GM21576 (cell line): ENCODE measurements at regions not wholly inside any gene's neighbourhood (a gene's known extent, or its start where the extent isn't known, plus 50 kb on each side); places are given as distances from the start of the nearest gene placed in this dataset.

Experiments used
- ATAC-seq: cut with Tn5 transposase; IDR thresholded peaks from one replicate; pipeline ENCODE4 v1.9.1; 2021; ENCODE audit warnings: mild to moderate bottlenecking, moderate library complexity; ENCODE audit not compliant: unreplicated experiment

- no peak for ATAC-seq
These were observed 211.2 kb downstream of the DTHD1 start for GRCh38 chr4:36492590-36492989.

DNA sequence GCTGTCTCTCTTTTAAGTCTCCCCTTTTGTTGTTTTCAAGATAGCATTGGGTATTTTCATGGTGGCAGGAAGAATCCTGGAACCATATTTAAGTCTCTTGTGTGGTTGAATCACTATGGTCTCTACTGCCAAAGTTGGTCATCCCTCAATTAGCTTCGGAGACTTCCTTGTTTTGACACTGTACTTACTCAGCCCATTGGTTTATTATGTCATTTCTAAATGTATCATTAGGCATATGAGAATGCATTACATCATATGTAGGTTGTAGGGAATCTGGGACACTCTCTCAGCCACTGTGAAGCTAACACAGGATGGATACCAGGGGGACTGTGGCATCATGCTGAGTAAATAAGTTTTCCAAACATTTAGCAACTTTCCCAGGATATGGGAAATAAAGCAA is 211.8 kb downstream of the DTHD1 start:
- no peak for ATAC-seq

DNA sequence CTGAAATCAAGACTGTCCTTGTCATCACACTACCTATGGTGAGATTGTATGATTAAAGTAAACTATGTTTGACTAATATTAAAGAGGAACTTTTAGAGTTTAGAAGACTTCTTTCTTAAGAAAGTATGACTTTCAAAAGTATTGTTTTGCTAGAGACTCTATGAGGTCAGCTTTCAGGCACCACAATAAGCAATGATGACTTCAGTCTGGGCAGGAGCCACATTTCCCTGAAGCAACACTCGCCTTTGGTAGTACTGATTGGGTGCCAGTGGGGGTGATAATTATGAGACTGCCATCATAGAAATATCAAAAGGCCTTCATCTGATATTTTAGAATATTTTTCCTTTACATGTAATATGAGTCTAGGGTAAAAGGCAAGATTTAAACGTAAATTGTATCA is 212.6 kb downstream of the DTHD1 start:
- ATAC-seq: no peak

GRCh38 chr4:36494747-36495146 is 213.3 kb downstream of the DTHD1 start:
- ATAC-seq: no peak

DNA sequence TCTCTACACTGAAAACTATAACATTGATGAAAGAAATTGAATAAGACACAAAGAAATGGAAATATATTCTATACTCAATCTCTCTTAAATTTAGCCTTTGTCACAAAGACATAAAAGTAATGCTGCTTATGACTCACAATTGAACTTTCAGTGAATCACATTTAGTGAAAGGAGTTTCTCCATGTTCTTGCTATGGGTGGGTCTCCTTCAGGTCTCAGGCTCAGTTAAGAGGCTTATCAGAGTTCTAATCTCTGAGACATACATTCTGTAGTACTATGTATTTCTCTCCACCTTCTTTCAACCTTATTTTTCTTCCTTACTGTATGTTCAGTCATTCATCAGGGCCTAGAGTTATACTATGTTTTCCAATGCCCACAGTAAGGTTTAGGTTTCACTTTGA is 220.9 kb downstream of the DTHD1 start:
- no peak for ATAC-seq

GRCh38 chr4:36508394-36508793 is 227.0 kb downstream of the DTHD1 start:
- ATAC-seq: no peak

DNA sequence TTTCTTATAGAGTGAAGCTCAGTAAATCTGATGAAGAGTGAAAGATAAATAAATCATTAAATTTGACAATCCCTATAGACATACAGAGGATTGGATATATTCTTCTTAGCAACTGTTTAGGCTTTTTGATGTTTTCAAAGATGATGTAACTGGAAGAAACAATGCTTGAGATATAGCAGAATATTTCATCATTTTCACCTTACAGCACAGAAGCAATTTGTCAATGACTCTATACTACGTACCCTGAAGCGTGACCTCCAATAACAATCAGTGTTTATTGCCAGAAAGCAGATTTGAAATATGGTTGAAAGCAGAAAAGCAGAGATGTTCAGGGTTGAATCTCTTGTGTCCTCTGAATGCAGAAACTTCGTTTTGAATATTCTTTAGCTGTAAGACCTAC is 228.4 kb downstream of the DTHD1 start:
- ATAC-seq: no peak

DNA sequence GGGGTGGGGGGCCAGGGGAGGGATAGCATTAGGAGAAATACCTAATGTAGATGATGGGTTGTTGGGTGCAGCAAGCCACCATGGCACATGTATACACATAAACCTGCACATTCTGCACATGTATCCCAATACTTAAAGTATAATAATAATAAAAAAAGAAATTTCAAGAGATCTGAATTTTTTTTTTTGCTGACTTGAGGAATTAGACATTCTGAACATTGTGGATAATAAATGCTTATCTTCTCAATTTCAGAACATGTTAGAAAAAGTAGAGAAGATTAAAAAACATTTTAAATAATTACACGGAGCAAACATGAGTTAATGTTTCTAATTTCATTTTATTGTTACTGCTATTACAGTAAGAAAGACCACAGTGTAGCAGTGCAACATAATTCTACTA is 230.4 kb downstream of the DTHD1 start:
- ATAC-seq: no peak

GRCh38 chr4:36516522-36517095 is 235.2 kb downstream of the DTHD1 start:
- no peak for ATAC-seq

DNA sequence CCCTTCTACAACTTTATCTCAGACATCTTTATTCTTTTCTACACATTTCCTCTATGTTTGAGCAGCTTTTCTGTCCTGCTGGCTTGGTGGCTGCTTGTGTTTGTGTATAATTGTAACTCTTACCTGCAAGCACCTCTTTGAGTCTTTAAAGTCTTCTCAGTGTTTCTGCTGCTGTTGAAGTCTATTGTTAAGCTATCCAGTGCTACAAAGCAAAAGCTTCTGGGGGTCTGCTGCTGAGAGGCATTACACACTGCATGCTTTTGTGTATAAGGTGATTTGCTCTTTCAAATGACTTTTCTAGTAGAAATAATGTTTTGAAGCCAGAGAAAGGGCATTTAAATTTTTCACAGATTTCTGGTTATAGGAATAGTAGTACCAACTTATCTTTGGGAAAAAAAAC is 241.8 kb downstream of the DTHD1 start:
- ATAC-seq: no peak

- no peak for ATAC-seq
These were observed 251.4 kb downstream of the DTHD1 start for GRCh38 chr4:36532670-36533379.

- ATAC-seq: no peak
These were observed 252.5 kb downstream of the DTHD1 start for GRCh38 chr4:36533944-36534343.

- ATAC-seq: no peak
These were observed 266.0 kb downstream of the DTHD1 start for GRCh38 chr4:36547383-36547782.

GRCh38 chr4:36549252-36549651 is 267.8 kb downstream of the DTHD1 start:
- ATAC-seq: no peak

- ATAC-seq: no peak
These were observed 268.6 kb downstream of the DTHD1 start for GRCh38 chr4:36549992-36550391.

DNA sequence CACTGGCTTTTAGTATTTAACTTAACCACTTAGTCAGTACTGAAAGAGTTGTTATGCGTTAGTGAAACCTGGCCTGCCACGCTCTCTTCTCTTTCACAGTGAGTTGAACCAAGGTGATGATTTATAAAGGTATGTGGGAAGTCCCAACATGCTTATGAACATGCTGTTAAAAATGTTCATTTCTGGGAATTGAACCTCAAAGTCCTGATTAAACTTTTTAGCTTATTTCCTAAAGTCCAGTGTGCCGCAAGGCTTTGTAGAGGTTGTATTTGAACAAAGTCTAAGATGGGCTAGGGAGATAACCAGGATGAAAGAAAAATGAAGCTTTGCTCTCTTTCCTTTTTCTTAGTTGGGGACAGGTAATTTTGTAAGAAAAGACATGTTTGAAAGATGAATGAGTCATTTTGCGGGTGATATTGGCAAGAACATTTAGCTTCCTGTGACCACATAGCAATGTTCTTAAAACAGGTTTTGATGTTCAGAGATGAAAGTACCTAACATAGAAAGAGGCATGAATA is 270.3 kb downstream of the DTHD1 start:
- ATAC-seq: peak; percentile 89

DNA sequence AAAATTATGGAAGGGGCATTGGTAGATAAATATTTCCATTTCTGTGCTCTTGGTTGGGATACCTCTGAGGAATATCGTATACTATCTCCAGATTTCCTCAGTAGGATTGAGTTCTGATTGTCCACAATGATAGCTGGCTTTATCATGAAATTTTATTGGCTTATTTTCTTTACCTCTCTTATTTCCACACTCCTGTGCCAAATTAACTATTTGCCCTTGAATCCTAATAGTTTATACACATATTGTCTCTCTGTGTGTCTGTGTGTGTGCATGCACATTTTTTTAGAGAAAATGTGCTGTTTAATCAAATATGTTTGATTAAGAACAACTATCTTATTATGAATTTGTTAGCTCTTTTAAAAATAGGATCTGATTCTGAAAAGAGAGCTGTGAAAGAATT is 271.6 kb downstream of the DTHD1 start:
- no peak for ATAC-seq

DNA sequence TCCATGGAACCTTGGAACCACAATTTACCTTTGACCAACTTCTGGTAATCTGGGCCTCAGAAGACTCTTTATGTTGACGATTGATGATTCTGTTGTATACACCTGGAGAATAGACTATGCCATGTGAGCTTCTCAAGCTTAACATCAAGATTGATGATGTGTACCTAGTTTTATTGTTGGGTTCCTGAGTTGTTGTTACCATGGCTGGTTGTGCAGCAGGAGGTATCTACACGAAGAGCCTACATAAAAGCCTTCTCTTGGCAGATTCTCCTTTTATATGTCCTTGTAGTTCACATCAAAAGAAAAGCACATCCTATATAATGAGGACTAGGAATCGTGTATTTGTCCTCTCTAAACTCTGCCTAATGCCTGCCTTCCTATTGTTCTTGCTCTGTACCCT is 272.0 kb downstream of the DTHD1 start:
- no peak for ATAC-seq

GRCh38 chr4:36556984-36557383 is 275.6 kb downstream of the DTHD1 start:
- ATAC-seq: no peak

DNA sequence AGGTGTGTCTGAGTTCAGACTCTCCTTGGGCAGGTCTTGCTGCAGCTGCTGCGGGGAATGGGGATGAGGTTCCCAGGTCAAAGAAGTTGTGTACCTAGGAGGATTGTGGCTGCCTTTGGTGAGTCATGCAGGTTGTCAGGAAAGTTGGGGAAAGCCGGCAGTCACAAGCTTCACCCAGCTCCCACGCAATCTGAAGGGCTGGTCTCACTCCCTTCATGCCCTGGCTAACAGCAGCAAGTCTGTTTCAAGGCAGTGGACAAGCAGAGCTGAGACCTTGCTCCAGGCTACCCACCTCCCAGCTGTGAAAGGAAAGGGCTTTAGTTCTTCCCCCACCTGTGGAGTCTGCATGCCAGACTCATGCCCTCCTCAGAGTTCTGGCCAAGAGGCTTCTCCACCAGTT is 287.2 kb downstream of the DTHD1 start:
- ATAC-seq: no peak

- ATAC-seq: no peak
These were observed 292.0 kb downstream of the DTHD1 start for GRCh38 chr4:36573441-36573840.

DNA sequence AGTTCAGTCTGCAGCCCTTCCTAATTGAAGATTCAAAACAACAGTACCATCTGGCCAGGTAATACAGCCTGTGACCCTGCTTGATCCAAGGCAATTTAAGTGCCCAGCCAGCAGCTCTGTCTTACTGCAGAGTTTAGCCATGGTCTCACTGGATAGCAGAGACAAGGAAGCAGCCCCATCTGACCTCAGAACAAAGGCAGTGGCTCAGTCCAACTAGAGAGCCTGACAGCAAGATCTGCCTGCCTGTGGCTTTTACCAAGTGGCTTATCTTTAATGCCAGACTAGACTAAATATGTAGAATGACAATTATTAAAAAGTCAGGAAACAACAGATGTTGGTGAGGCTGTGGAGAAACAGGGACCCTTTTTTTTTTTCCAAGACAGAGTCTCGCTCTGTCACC is 293.4 kb downstream of the DTHD1 start:
- no peak for ATAC-seq

GRCh38 chr4:36582198-36582597 is 300.8 kb downstream of the DTHD1 start:
- ATAC-seq: no peak
